ENCODE measurements at regions not wholly inside any gene's neighbourhood (a gene's known extent, or its start where the extent isn't known, plus 50 kb on each side); places are given as distances from the start of the nearest gene placed in this dataset.
A peak's percentile ranks its signal among the peaks of the same experiment; 100 is the strongest.

DNA sequence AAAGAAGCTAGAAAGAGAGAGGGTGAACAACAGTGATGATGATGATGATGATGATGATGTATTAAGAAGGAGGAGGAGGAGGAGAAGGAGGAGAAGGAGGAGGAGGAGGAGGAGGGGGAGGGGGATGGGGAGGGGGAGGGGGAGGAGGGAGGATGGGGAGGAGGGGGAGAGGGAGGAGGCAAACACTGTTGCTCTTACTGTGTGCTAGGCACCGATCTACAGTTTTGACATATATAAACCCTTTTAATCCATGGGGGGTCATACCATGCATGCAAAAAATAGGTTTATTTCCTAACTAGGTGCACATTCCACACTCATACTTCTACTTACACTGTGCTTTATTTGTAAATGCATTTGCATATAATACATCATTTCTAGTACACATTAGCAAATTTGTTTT is 482.8 kb upstream of the FAM241A start (continued):
- TF ChIP-seq, protein P1, sequence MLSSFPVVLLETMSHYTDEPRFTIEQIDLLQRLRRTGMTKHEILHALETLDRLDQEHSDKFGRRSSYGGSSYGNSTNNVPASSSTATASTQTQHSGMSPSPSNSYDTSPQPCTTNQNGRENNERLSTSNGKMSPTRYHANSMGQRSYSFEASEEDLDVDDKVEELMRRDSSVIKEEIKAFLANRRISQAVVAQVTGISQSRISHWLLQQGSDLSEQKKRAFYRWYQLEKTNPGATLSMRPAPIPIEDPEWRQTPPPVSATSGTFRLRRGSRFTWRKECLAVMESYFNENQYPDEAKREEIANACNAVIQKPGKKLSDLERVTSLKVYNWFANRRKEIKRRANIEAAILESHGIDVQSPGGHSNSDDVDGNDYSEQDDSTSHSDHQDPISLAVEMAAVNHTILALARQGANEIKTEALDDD (IDR thresholded peaks at IDR 0.05) = no peak
- TF ChIP-seq, protein P2, sequence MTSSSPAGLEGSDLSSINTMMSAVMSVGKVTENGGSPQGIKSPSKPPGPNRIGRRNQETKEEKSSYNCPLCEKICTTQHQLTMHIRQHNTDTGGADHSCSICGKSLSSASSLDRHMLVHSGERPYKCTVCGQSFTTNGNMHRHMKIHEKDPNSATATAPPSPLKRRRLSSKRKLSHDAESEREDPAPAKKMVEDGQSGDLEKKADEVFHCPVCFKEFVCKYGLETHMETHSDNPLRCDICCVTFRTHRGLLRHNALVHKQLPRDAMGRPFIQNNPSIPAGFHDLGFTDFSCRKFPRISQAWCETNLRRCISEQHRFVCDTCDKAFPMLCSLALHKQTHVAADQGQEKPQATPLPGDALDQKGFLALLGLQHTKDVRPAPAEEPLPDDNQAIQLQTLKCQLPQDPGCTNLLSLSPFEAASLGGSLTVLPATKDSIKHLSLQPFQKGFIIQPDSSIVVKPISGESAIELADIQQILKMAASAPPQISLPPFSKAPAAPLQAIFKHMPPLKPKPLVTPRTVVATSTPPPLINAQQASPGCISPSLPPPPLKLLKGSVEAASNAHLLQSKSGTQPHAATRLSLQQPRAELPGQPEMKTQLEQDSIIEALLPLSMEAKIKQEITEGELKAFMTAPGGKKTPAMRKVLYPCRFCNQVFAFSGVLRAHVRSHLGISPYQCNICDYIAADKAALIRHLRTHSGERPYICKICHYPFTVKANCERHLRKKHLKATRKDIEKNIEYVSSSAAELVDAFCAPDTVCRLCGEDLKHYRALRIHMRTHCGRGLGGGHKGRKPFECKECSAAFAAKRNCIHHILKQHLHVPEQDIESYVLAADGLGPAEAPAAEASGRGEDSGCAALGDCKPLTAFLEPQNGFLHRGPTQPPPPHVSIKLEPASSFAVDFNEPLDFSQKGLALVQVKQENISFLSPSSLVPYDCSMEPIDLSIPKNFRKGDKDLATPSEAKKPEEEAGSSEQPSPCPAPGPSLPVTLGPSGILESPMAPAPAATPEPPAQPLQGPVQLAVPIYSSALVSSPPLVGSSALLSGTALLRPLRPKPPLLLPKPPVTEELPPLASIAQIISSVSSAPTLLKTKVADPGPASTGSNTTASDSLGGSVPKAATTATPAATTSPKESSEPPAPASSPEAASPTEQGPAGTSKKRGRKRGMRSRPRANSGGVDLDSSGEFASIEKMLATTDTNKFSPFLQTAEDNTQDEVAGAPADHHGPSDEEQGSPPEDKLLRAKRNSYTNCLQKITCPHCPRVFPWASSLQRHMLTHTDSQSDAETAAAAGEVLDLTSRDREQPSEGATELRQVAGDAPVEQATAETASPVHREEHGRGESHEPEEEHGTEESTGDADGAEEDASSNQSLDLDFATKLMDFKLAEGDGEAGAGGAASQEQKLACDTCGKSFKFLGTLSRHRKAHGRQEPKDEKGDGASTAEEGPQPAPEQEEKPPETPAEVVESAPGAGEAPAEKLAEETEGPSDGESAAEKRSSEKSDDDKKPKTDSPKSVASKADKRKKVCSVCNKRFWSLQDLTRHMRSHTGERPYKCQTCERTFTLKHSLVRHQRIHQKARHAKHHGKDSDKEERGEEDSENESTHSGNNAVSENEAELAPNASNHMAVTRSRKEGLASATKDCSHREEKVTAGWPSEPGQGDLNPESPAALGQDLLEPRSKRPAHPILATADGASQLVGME (CRISPR knock-in tag; IDR thresholded peaks at IDR 0.05) = no peak
- TF ChIP-seq ZNF586 (CRISPR knock-in tag; conservative IDR thresholded peaks at IDR 0.05) (no peak), KLF6 (CRISPR knock-in tag; IDR thresholded peaks at IDR 0.05; ENCODE audit: borderline replicate concordance) (no peak), HNRNPK (IDR thresholded peaks at IDR 0.05; ENCODE audit: low read depth, low read length, poor library complexity, severe bottlenecking) (peak; percentile 42), PRMT5 (CRISPR knock-in tag; IDR thresholded peaks at IDR 0.05) (no peak), ZNF445 (CRISPR knock-in tag; IDR thresholded peaks at IDR 0.05; ENCODE audit: low read depth) (no peak), ZNF143 (CRISPR knock-in tag; IDR thresholded peaks at IDR 0.05) (no peak)
- TF ChIP-seq, protein P3, sequence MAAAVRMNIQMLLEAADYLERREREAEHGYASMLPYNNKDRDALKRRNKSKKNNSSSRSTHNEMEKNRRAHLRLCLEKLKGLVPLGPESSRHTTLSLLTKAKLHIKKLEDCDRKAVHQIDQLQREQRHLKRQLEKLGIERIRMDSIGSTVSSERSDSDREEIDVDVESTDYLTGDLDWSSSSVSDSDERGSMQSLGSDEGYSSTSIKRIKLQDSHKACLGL (CRISPR knock-in tag; IDR thresholded peaks at IDR 0.05; ENCODE audit: borderline replicate concordance, poor library complexity, severe bottlenecking) = no peak
